Stomach (tissue), 4 donors: ENCODE measurements at regions not wholly inside any gene's neighbourhood (a gene's known extent, or its start where the extent isn't known, plus 50 kb on each side); places are given as distances from the start of the nearest gene placed in this dataset.

Source experiments
- CTCF ChIP-seq, 7 experiments: fragments of 450-650 bp in 4 of 7; fragments of 200-600 bp in 3 of 7; sonication (generic) in 3 of 7; IDR thresholded peaks; one replicate each; pipeline ENCODE4 v1.5.1; 2016 to 2019; ENCODE audit warnings: antibody characterized with exemption in 7 of 7, control low read depth in 2 of 7, mild to moderate bottlenecking in 1 of 7
- EP300 ChIP-seq: sonication (generic); formaldehyde crosslinking; IDR thresholded peaks from one replicate; pipeline ENCODE4 v1.6.1; 2017; ENCODE audit warnings: antibody characterized with exemption
- POLR2A ChIP-seq, 4 donors: fragments of 450-650 bp; IDR thresholded peaks; one replicate each; pipeline ENCODE4 v1.6.1; 2016; ENCODE audit warnings: antibody characterized with exemption in 4 of 4, control low read depth in 2 of 4, mild to moderate bottlenecking in 1 of 4, moderate library complexity in 1 of 4

- TF ChIP-seq POLR2A (IDR thresholded peaks at IDR 0.05) (no peak), CTCF (IDR thresholded peaks at IDR 0.05) (no peak), EP300 (no peak)
These were observed 136.0 kb downstream of the OPN5 start for GRCh38 chr6:47917811-47918210.
